BLaER1 treated with 17β-estradiol and CSF1 and Interleukin-3, amounts not matched to agents 10 nM and 100 nM (cell line): ENCODE measurements at regions not wholly inside any gene's neighbourhood (a gene's known extent, or its start where the extent isn't known, plus 50 kb on each side); places are given as distances from the start of the nearest gene placed in this dataset.

Experiments used
- H3K27ac ChIP-seq, 11 experiments: shearing (Covaris generic); formaldehyde crosslinking; 2 replicates each; pipeline ENCODE4 v1.8.1; 2022
- H3K27me3 ChIP-seq, 11 experiments: shearing (Covaris generic); formaldehyde crosslinking; 2 replicates each; pipeline ENCODE4 v1.8.1; 2022
- H3K36me3 ChIP-seq, 11 experiments: shearing (Covaris generic); formaldehyde crosslinking; 2 replicates each; pipeline ENCODE4 v1.8.1; 2022
- H3K4me1 ChIP-seq, 10 experiments: shearing (Covaris generic); formaldehyde crosslinking; 2 replicates each; pipeline ENCODE4 v1.8.1; 2022
- H3K4me2 ChIP-seq, 11 experiments: shearing (Covaris generic); formaldehyde crosslinking; 2 replicates each; pipeline ENCODE4 v1.8.1; 2022
- H3K4me3 ChIP-seq, 10 experiments: shearing (Covaris generic); formaldehyde crosslinking; 2 replicates each; pipeline ENCODE4 v1.8.1; 2022
- H3K9ac ChIP-seq, 11 experiments: shearing (Covaris generic); formaldehyde crosslinking; 2 replicates each; pipeline ENCODE4 v1.8.1; 2022
- H3K9me3 ChIP-seq, 11 experiments: shearing (Covaris generic); formaldehyde crosslinking; replicated peaks in 1 of 11; 2 replicates each; pipeline ENCODE4 v1.8.1; 2022
- H4K20me1 ChIP-seq, 11 experiments: shearing (Covaris generic); formaldehyde crosslinking; 2 replicates each; pipeline ENCODE4 v1.8.1; 2022
- Cebpa-rat ChIP-seq, 11 experiments: shearing (Covaris generic); IDR thresholded peaks; 2 replicates each; pipeline ENCODE4 v1.8.1; 2022

DNA sequence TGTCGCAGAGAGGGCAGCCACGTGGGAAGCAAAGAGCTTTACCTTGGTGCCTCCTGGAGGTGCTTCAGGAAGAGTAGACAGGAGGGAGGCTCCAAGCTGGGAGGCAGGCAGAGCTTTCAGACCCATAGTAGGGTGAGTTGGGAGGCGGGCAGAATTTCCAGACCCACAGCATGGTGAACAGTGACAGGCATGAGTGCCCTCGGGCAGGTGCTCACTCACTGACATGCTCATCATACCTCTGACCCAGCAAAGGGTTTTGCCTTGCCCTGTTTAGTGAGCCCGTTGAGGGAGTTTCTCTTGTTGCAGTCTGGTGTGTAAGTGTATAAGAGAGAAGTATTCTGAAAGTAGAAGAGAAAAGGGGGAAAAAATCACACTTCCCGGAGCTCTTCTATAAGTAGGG, 86.4 kb upstream of the NTM start:
- H3K27me3 ChIP-seq, result no peaks in the 10 kb centered on the region
- no peak overlapping the region for H3K27ac ChIP-seq
- H4K20me1 ChIP-seq, result no peaks in the 10 kb centered on the region
- no peak overlapping the region for H3K9ac ChIP-seq
- H3K9me3 ChIP-seq, result no peaks in the 10 kb centered on the region
- TF ChIP-seq Cebpa-rat (IDR thresholded peaks at IDR 0.05), result no peak
- H3K4me2 ChIP-seq, result no peak overlapping the region
- H3K36me3 ChIP-seq, result no peaks in the 10 kb centered on the region
- no peak overlapping the region for H3K4me3 ChIP-seq
- peaks cover 0 to 3% (median 0%) of the 10 kb centered on the region in 10 experiments; a peak in 1 of 20 replicates for H3K4me1 ChIP-seq

- no peak overlapping the region for H3K4me3 ChIP-seq
- H3K27ac ChIP-seq, result no peak overlapping the region
- no peak for TF ChIP-seq Cebpa-rat (IDR thresholded peaks at IDR 0.05)
- H3K4me1 ChIP-seq, result peaks cover 0 to 3% (median 0%) of the 10 kb centered on the region in 10 experiments; a peak in 1 of 20 replicates
- H4K20me1 ChIP-seq, result no peaks in the 10 kb centered on the region
- H3K9ac ChIP-seq, result no peak overlapping the region
- H3K27me3 ChIP-seq, result no peaks in the 10 kb centered on the region
- H3K4me2 ChIP-seq, result no peak overlapping the region
- H3K36me3 ChIP-seq, result no peaks in the 10 kb centered on the region
- H3K9me3 ChIP-seq, result no peaks in the 10 kb centered on the region
These were observed 81.8 kb upstream of the NTM start for GRCh38 chr11:131288521-131289091.

- H3K9me3 ChIP-seq, result no peaks in the 10 kb centered on the region
- peaks cover 0 to 3% (median 0%) of the 10 kb centered on the region in 10 experiments; a peak in 1 of 20 replicates for H3K4me1 ChIP-seq
- H3K36me3 ChIP-seq, result no peaks in the 10 kb centered on the region
- H3K27ac ChIP-seq, result no peak overlapping the region
- H3K9ac ChIP-seq, result no peak overlapping the region
- no peak overlapping the region for H3K4me2 ChIP-seq
- H4K20me1 ChIP-seq, result no peaks in the 10 kb centered on the region
- TF ChIP-seq Cebpa-rat (IDR thresholded peaks at IDR 0.05), result no peak
- no peak overlapping the region for H3K4me3 ChIP-seq
- no peaks in the 10 kb centered on the region for H3K27me3 ChIP-seq
These were observed 80.2 kb upstream of the NTM start for GRCh38 chr11:131290185-131290584.

GRCh38 chr11:131295986-131296385, 74.4 kb upstream of the NTM start:
- Histone ChIP-seq H3K9ac (no peak overlapping the region), H3K4me3 (no peak overlapping the region), H3K27me3 (no peaks in the 10 kb centered on the region), H4K20me1 (no peaks in the 10 kb centered on the region; a peak in 1 of 22 replicates), H3K36me3 (no peaks in the 10 kb centered on the region), H3K27ac (no peak overlapping the region), H3K9me3 (no peaks in the 10 kb centered on the region), H3K4me2 (no peak overlapping the region), H3K4me1 (peaks cover 0 to 14% (median 4%) of the 10 kb centered on the region in 10 experiments; a peak in 12 of 20 replicates)
- TF ChIP-seq Cebpa-rat (IDR thresholded peaks at IDR 0.05), result no peak

DNA sequence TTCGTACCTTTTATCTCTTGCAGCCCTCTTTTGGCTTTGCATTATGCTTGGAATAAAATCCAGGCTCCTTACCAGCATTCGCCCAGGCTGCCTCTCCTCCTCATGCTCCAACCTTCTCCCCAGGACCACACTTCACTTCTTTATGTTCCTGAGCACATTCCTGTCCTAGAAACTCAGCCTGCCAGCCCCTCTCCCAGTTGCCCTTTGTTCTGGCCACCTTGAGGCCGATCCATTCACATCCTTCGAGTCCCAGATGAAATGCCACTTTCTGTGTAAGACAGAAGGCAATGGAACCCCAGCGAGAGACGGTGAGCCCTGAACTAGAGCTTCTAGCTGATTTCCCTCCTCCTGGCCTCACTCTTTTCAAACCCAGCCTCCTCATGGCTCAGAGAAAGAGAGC, 73.0 kb upstream of the NTM start:
- peaks cover 7 to 29% (median 14%) of the 10 kb centered on the region in 10 experiments for H3K4me1 ChIP-seq
- H3K27me3 ChIP-seq, result no peaks in the 10 kb centered on the region
- H3K4me2 ChIP-seq, result no peak overlapping the region
- H3K9me3 ChIP-seq, result no peaks in the 10 kb centered on the region
- H4K20me1 ChIP-seq, result no peaks in the 10 kb centered on the region; a peak in 1 of 22 replicates
- H3K36me3 ChIP-seq, result no peaks in the 10 kb centered on the region
- no peak for TF ChIP-seq Cebpa-rat (IDR thresholded peaks at IDR 0.05)
- no peak overlapping the region for H3K4me3 ChIP-seq
- H3K9ac ChIP-seq, result no peak overlapping the region
- H3K27ac ChIP-seq, result no peak overlapping the region

DNA sequence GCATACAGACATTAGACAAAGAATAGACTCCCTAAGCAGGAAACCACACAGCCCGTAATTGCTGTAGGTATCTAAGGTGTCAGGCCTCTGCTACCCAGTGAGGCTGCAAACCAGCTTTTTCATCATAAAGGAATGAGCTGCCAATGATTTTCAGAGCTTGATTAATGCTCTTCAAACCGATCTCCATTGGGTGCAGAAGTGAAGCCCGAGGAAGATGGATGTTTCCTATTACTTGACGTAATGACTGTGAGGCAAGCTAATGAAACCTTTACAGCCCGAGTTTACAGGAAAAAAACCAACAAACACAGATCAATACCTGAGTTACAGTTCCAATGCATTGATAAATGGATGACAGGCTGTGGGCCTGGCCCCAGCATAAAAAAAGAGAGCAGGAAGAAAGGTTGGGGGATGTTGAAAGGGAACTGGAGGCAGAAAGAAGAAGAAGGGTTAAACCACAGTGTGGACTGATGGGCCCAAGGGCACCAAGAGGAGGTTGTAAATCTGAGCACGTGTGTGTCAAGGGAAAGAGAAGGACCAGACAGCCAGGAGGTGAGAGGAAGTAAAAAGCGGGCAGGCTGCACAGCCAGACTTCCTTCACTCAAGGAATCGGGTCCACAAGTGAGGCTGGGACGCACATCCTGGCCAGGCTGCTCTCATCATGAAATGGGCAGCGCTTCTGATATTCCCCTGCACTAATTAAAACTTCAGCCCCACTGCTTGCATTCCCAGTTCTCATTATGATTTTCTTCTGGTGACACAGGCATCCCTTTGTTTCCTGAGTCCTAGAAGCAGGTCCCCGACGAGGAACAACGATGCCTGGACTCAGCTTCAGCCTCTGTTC, 70.6 kb upstream of the NTM start:
- Histone ChIP-seq H3K9ac (no peak overlapping the region), H3K9me3 (no peaks in the 10 kb centered on the region), H4K20me1 (no peaks in the 10 kb centered on the region; a peak in 1 of 22 replicates), H3K4me3 (no peak overlapping the region), H3K27ac (no peak overlapping the region), H3K27me3 (no peaks in the 10 kb centered on the region), H3K36me3 (no peaks in the 10 kb centered on the region), H3K4me2 (peak overlapping the region in 3 of 11 experiments; percentile 41 to 88 (median 82); a peak in 6 of 22 replicates), H3K4me1 (peaks cover 7 to 50% (median 14%) of the 10 kb centered on the region in 10 experiments)
- no peak for TF ChIP-seq Cebpa-rat (IDR thresholded peaks at IDR 0.05)

DNA sequence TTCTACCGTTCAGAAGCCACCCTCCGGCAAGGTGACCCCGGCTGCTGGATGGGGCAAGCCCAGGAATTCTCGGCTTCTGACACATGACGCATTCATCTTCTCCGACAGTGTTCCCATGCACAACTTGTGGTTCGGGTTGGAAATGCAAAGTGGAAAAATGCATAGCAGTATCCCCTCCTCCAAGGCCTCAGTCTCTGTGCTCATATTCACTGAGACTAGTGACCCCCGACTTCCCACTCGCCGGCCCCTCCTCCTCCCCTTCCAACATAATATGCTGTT, 70.0 kb upstream of the NTM start:
- no peak for TF ChIP-seq Cebpa-rat (IDR thresholded peaks at IDR 0.05)
- no peak overlapping the region for H3K4me3 ChIP-seq
- H3K27ac ChIP-seq, result no peak overlapping the region
- H3K9me3 ChIP-seq, result no peaks in the 10 kb centered on the region
- peak overlapping the region in 3 of 11 experiments; percentile 23 to 88 (median 82); a peak in 6 of 22 replicates for H3K4me2 ChIP-seq
- H3K36me3 ChIP-seq, result no peaks in the 10 kb centered on the region
- H4K20me1 ChIP-seq, result no peaks in the 10 kb centered on the region; a peak in 1 of 22 replicates
- no peaks in the 10 kb centered on the region for H3K27me3 ChIP-seq
- no peak overlapping the region for H3K9ac ChIP-seq
- H3K4me1 ChIP-seq, result peaks cover 7 to 50% (median 14%) of the 10 kb centered on the region in 10 experiments

DNA sequence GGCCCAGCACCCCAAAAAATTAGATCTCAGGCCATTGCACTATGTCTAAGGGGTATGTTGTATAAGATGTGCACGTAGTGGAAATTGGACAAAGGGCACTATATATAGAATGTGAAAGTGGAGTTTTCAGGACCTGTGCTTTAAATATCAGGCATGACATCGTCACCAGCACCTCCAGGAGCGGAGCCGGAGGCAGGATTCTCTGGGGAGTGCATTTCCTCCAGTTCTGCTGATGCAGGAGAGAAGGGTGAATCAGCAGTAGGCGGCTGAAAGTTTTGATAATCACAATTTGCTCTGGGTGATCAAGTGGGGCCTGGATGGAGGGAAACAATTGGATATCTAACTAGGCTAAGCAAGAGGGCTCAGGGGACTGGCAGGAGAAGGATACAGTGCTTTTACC, 69.1 kb upstream of the NTM start:
- Histone ChIP-seq H4K20me1 (no peaks in the 10 kb centered on the region; a peak in 1 of 22 replicates), H3K4me2 (peak overlapping the region; percentile 31 to 88 (median 64); a peak in 21 of 22 replicates), H3K9me3 (no peaks in the 10 kb centered on the region), H3K4me1 (peaks cover 7 to 50% (median 14%) of the 10 kb centered on the region in 10 experiments), H3K36me3 (no peaks in the 10 kb centered on the region), H3K27ac (peak overlapping the region in 2 of 11 experiments; percentile 46 to 52; a peak in 3 of 22 replicates), H3K27me3 (no peaks in the 10 kb centered on the region), H3K4me3 (no peak overlapping the region), H3K9ac (peak overlapping the region in 1 of 11 experiments; percentile 14; a peak in 1 of 22 replicates)
- no peak for TF ChIP-seq Cebpa-rat (IDR thresholded peaks at IDR 0.05)

GRCh38 chr11:131302836-131303235, 67.6 kb upstream of the NTM start:
- Histone ChIP-seq H3K4me1 (peaks cover 7 to 50% (median 14%) of the 10 kb centered on the region in 10 experiments), H3K27me3 (no peaks in the 10 kb centered on the region), H3K9ac (no peak overlapping the region), H3K36me3 (no peaks in the 10 kb centered on the region), H4K20me1 (no peaks in the 10 kb centered on the region), H3K4me3 (no peak overlapping the region), H3K9me3 (no peaks in the 10 kb centered on the region), H3K4me2 (peak overlapping the region in 3 of 11 experiments; percentile 8 to 88 (median 11); a peak in 3 of 22 replicates), H3K27ac (no peak overlapping the region)
- TF ChIP-seq Cebpa-rat (IDR thresholded peaks at IDR 0.05), result no peak
